ENCODE measurements at regions not wholly inside any gene's neighbourhood (a gene's known extent, or its start where the extent isn't known, plus 50 kb on each side); places are given as distances from the start of the nearest gene placed in this dataset.

- TF ChIP-seq CTCF (IDR thresholded peaks at IDR 0.05) (no peak), POLR2A (IDR thresholded peaks at IDR 0.05) (no peak)
Observed at GRCh38 chr10:44311563-44312051, 73.3 kb downstream of the CXCL12 start.
